PC-3 (cell line): ENCODE measurements at regions not wholly inside any gene's neighbourhood (a gene's known extent, or its start where the extent isn't known, plus 50 kb on each side); places are given as distances from the start of the nearest gene placed in this dataset.
"Not testable (repeated sequence)": the region's sequence is repeated elsewhere in the genome, so short reads cannot be mapped to it uniquely, and the experiment has no call there.

Source experiments
- ATAC-seq: fragments of 200-7000 bp; cut with Tn5 transposase; 2 replicates; pipeline ENCODE4 v1.9.1; 2020; ENCODE audit warnings: mild to moderate bottlenecking, moderate library complexity
- BruUV-seq: library from RNA; stranded (reverse); fragments of 400-500 nt; replicated peaks from 2 replicates; lab custom pipeline; 2021; lab: Mats Ljungman, UMichigan
- CTCF ChIA-PET: fragments of 300-600 bp; sonication (Branson Sonifier 250); formaldehyde crosslinking; loops from one replicate; lab custom pipeline; 2022; ENCODE audit warnings: antibody characterized with exemption; lab: Charles Lee
- POLR2A ChIA-PET: fragments of 300-600 bp; sonication (Branson Sonifier 250); formaldehyde crosslinking; loops from one replicate; lab custom pipeline; 2022; ENCODE audit warnings: antibody characterized with exemption; ENCODE audit not compliant: unreplicated experiment; lab: Charles Lee
- DNase-seq: peaks from one replicate; pipeline ENCODE4 v3.0.0-alpha.2; 2015
- H2AFZ ChIP-seq: fragments of 300-600 bp; sonication (generic); 2 replicates; pipeline ENCODE4 v1.6.0; 2016; ENCODE audit warnings: antibody characterized with exemption, low read length
- H3F3A ChIP-seq: fragments of 300-600 bp; sonication (generic); one replicate; pipeline ENCODE4 v1.6.0; 2017; ENCODE audit warnings: antibody characterized with exemption, low read length, control low read depth, mild to moderate bottlenecking; ENCODE audit not compliant: unreplicated experiment
- H3K27ac ChIP-seq: fragments of 300-600 bp; sonication (generic); 2 replicates; pipeline ENCODE4 v1.5.1; 2016; ENCODE audit warnings: mild to moderate bottlenecking, low read length
- H3K27me3 ChIP-seq: fragments of 300-600 bp; sonication (generic); 2 replicates; pipeline ENCODE4 v1.6.1; 2016; ENCODE audit warnings: low read length, mixed read lengths
- H3K36me3 ChIP-seq: fragments of 300-600 bp; sonication (generic); 2 replicates; pipeline ENCODE4 v1.6.1; 2016; ENCODE audit warnings: low read depth, mixed run types, low read length, mixed read lengths
- H3K4me1 ChIP-seq: fragments of 300-600 bp; sonication (generic); 2 replicates; pipeline ENCODE4 v1.5.1; 2016; ENCODE audit warnings: low read length; ENCODE audit not compliant: insufficient read depth
- H3K4me2 ChIP-seq: fragments of 300-600 bp; sonication (generic); 2 replicates; pipeline ENCODE4 v1.6.0; 2016; ENCODE audit warnings: low read length
- H3K4me3 ChIP-seq: fragments of 300-600 bp; sonication (generic); 2 replicates; pipeline ENCODE4 v1.5.1; 2016; ENCODE audit warnings: mild to moderate bottlenecking, low read length, mixed read lengths
- H3K79me2 ChIP-seq: fragments of 300-600 bp; sonication (generic); 2 replicates; pipeline ENCODE4 v1.6.1; 2017; ENCODE audit warnings: low read length, mixed read lengths
- H3K9ac ChIP-seq: fragments of 300-600 bp; sonication (generic); 2 replicates; pipeline ENCODE4 v1.6.0; 2016; ENCODE audit warnings: mild to moderate bottlenecking, low read length
- H3K9me2 ChIP-seq: fragments of 300-600 bp; sonication (generic); replicated peaks from 2 replicates; pipeline ENCODE4 v1.6.1; 2016; ENCODE audit warnings: mixed run types, low read length, mixed read lengths
- H3K9me3 ChIP-seq: fragments of 300-600 bp; sonication (generic); 2 replicates; pipeline ENCODE4 v1.6.1; 2016; ENCODE audit warnings: low read length, mixed read lengths
- H4K20me1 ChIP-seq: fragments of 300-600 bp; sonication (generic); 2 replicates; pipeline ENCODE4 v1.6.1; 2016; ENCODE audit warnings: low read length, mixed read lengths
- CTCF ChIP-seq: fragments of 300-600 bp; sonication (generic); conservative IDR thresholded peaks from 2 replicates; pipeline ENCODE4 v1.5.1; 2017; ENCODE audit warnings: antibody characterized with exemption, low read depth, mild to moderate bottlenecking, low read length
- EZH2 ChIP-seq: fragments of 300-600 bp; sonication (generic); IDR thresholded peaks from one replicate; pipeline ENCODE4 v1.6.1; 2017; ENCODE audit warnings: antibody characterized with exemption, mild to moderate bottlenecking, low read length; ENCODE audit not compliant: unreplicated experiment
- EZH2phosphoT487 ChIP-seq: fragments of 300-600 bp; sonication (generic); IDR thresholded peaks from 2 replicates; pipeline ENCODE4 v1.6.1; 2018; ENCODE audit warnings: mild to moderate bottlenecking, antibody characterized with exemption, low read length, borderline replicate concordance
- intact Hi-C: fragments of 100-400 bp; cut with micrococcal nuclease; formaldehyde crosslinking; loops from 2 replicates; pipeline ENCODE4 v1.9.0; 2023

DNA sequence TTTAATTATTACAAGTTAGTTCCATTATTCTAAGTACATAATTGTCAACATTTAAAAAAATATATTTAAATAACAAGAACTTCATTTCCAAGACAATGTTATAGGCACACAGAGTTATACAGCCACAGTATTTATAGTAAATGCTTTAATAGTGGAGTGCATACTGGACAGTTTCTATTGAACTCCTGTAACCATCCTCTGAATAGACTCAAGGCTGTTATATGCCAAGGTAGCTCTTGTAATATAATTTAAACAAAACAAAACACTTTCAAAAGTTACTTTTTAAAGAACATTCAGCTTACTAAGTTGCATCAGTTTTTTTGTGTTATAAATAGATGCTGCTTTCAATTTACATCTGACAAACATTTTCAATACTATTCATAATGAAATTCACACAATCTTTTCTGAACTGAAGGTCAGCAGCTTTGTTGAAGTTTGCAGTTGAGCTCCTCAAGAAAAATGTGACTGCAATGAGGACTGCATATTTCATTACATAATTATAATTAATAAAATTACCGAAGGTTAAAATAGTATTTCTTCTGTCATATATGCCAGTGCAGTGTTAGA lies 549.9 kb upstream of the CYLC2 start:
- no peak for ATAC-seq
- H3K27me3 ChIP-seq, result no peaks in the 10 kb centered on the region
- no peak for DNase-seq
- no peak overlapping the region for H3K4me3 ChIP-seq
- no peaks in the 10 kb centered on the region for H3K9me2 ChIP-seq
- no peaks in the 10 kb centered on the region for H3K9me3 ChIP-seq
- ChIA-PET POLR2A (no interaction called here), CTCF (no interaction called here)
- H3K79me2 ChIP-seq, result no peaks in the 10 kb centered on the region
- H3F3A ChIP-seq, result no peaks in the 10 kb centered on the region
- intact Hi-C loops, result no loop called here
- BruUV-seq, result no TSS peak
- no peak overlapping the region for H2AFZ ChIP-seq
- H4K20me1 ChIP-seq, result no peaks in the 10 kb centered on the region
- H3K27ac ChIP-seq, result no peak overlapping the region
- H3K4me2 ChIP-seq, result no peak overlapping the region
- no peak overlapping the region for H3K9ac ChIP-seq
- no peaks in the 10 kb centered on the region for H3K36me3 ChIP-seq
- TF ChIP-seq EZH2phosphoT487 (no peak), CTCF (no peak), EZH2 (no peak)
- no peaks in the 10 kb centered on the region for H3K4me1 ChIP-seq

- ChIA-PET POLR2A (no interaction called here), CTCF (no interaction called here)
- H3K9me2 ChIP-seq, result no peaks in the 10 kb centered on the region
- H3K27ac ChIP-seq, result no peak overlapping the region
- no peaks in the 10 kb centered on the region for H3K79me2 ChIP-seq
- no peak overlapping the region for H3K9ac ChIP-seq
- DNase-seq (no peak), ATAC-seq (no peak)
- no peaks in the 10 kb centered on the region for H3F3A ChIP-seq
- no peak overlapping the region for H3K4me2 ChIP-seq
- no peaks in the 10 kb centered on the region for H3K9me3 ChIP-seq
- no peak overlapping the region for H3K4me3 ChIP-seq
- H3K36me3 ChIP-seq, result no peaks in the 10 kb centered on the region
- no peak overlapping the region for H2AFZ ChIP-seq
- no peaks in the 10 kb centered on the region for H3K4me1 ChIP-seq
- H3K27me3 ChIP-seq, result no peaks in the 10 kb centered on the region
- TF ChIP-seq EZH2phosphoT487, result no peak
- TF ChIP-seq CTCF, result no peak
- H4K20me1 ChIP-seq, result no peaks in the 10 kb centered on the region
- intact Hi-C loops, result no loop called here
- no TSS peak for BruUV-seq
Observed at GRCh38 chr9:102439583-102439982, 555.5 kb upstream of the CYLC2 start.

- POLR2A ChIA-PET, H2AFZ ChIP-seq, H3K4me1 ChIP-seq, H3K4me2 ChIP-seq, H3K9me2 ChIP-seq, CTCF ChIA-PET, H3K79me2 ChIP-seq, H3K36me3 ChIP-seq, H3F3A ChIP-seq, H3K4me3 ChIP-seq, H3K9me3 ChIP-seq, H3K27me3 ChIP-seq, ATAC-seq, BruUV-seq, H3K27ac ChIP-seq, H4K20me1 ChIP-seq, DNase-seq, intact Hi-C loops, H3K9ac ChIP-seq: not testable (repeated sequence)
Observed at GRCh38 chr9:102436599-102436998, 558.5 kb upstream of the CYLC2 start.
